ENCODE measurements at regions not wholly inside any gene's neighbourhood (a gene's known extent, or its start where the extent isn't known, plus 50 kb on each side); places are given as distances from the start of the nearest gene placed in this dataset.

GRCh38 chr11:91446267-91446666, 778.4 kb upstream of the FAT3 start:
- H3K4me1 Mint-ChIP-seq (ENCODE audit: low read depth) = no peaks in the 10 kb centered on the region
- no peak overlapping the region for H3K4me3 Mint-ChIP-seq (ENCODE audit: low read depth)
- DNase-seq (ENCODE audit: low spot score) = no peak
- peaks cover 16% of the 10 kb centered on the region for H3K9me3 Mint-ChIP-seq
- H3K27ac Mint-ChIP-seq = no peak overlapping the region
- no peaks in the 10 kb centered on the region for H3K36me3 Mint-ChIP-seq (ENCODE audit: low read depth)
- no peaks in the 10 kb centered on the region for H3K27me3 Mint-ChIP-seq (ENCODE audit: low read depth)
- intact Hi-C loops (cut with micrococcal nuclease) = no loop called here

- no peak overlapping the region for H3K27ac Mint-ChIP-seq
- no peak for DNase-seq (ENCODE audit: low spot score)
- H3K4me1 Mint-ChIP-seq (ENCODE audit: low read depth) = no peaks in the 10 kb centered on the region
- no peaks in the 10 kb centered on the region for H3K36me3 Mint-ChIP-seq (ENCODE audit: low read depth)
- intact Hi-C loops (cut with micrococcal nuclease) = no loop called here
- no peak overlapping the region for H3K4me3 Mint-ChIP-seq (ENCODE audit: low read depth)
- H3K9me3 Mint-ChIP-seq = peaks cover 36% of the 10 kb centered on the region
- H3K27me3 Mint-ChIP-seq (ENCODE audit: low read depth) = no peaks in the 10 kb centered on the region
These were observed 788.8 kb upstream of the FAT3 start for GRCh38 chr11:91435694-91436395.

DNA sequence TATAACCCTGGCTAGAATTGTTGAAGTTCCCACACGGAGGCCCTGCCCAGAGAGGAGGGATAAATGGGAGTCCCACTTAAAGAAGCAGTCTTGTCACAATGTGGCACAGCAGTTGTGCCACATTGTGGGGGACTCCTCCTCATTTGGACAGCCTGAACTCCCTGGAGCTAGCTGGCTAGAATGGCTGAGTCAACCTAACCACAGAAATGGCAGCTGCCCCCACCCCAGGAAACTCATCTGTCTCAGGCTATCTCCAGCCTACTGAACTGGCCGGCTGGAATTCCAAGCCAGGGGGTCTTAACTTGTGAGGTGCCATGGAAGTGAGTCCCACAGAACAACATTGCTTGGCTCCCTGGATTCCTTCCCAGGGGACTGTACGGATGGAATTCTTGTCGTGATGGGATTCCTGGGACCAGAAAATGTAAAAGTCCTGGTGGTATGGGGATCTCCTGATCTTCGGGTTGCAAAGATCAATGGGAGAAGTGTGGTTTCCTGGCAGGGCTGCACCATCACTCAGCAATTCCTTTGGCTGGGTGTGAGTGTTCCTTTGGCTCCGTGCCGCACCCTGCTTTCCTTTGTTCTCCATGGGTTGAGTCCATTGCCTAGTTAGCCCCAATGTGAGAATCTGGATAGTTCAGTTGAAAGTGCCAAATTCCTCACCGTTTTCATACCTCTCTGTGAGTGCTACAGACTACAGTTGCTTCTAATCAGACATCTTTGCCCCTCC, 791.2 kb upstream of the FAT3 start:
- no peak overlapping the region for H3K27ac Mint-ChIP-seq
- H3K9me3 Mint-ChIP-seq = peaks cover 29% of the 10 kb centered on the region
- no peak overlapping the region for H3K4me3 Mint-ChIP-seq (ENCODE audit: low read depth)
- no peaks in the 10 kb centered on the region for H3K36me3 Mint-ChIP-seq (ENCODE audit: low read depth)
- no peaks in the 10 kb centered on the region for H3K27me3 Mint-ChIP-seq (ENCODE audit: low read depth)
- intact Hi-C loops (cut with micrococcal nuclease) = no loop called here
- DNase-seq (ENCODE audit: low spot score) = no peak
- H3K4me1 Mint-ChIP-seq (ENCODE audit: low read depth) = no peaks in the 10 kb centered on the region

- no peaks in the 10 kb centered on the region for H3K36me3 Mint-ChIP-seq (ENCODE audit: low read depth)
- peaks cover 24% of the 10 kb centered on the region for H3K9me3 Mint-ChIP-seq
- intact Hi-C loops (cut with micrococcal nuclease) = no loop called here
- no peak overlapping the region for H3K27ac Mint-ChIP-seq
- H3K4me1 Mint-ChIP-seq (ENCODE audit: low read depth) = no peaks in the 10 kb centered on the region
- DNase-seq (ENCODE audit: low spot score) = no peak
- no peaks in the 10 kb centered on the region for H3K27me3 Mint-ChIP-seq (ENCODE audit: low read depth)
- H3K4me3 Mint-ChIP-seq (ENCODE audit: low read depth) = no peak overlapping the region
These were observed 803.0 kb upstream of the FAT3 start for GRCh38 chr11:91421641-91422040.

- no peak for DNase-seq (ENCODE audit: low spot score)
- Mint-ChIP-seq H3K27me3 (ENCODE audit: low read depth) (no peaks in the 10 kb centered on the region), H3K27ac (no peak overlapping the region), H3K36me3 (ENCODE audit: low read depth) (no peaks in the 10 kb centered on the region), H3K4me3 (ENCODE audit: low read depth) (no peak overlapping the region), H3K9me3 (peaks cover 11% of the 10 kb centered on the region), H3K4me1 (ENCODE audit: low read depth) (no peaks in the 10 kb centered on the region)
- intact Hi-C loops (cut with micrococcal nuclease) = no loop called here
These were observed 816.8 kb upstream of the FAT3 start for GRCh38 chr11:91407842-91408241.

GRCh38 chr11:91406009-91406408, 818.6 kb upstream of the FAT3 start:
- Mint-ChIP-seq H3K27me3 (ENCODE audit: low read depth) (no peaks in the 10 kb centered on the region), H3K9me3 (peaks cover 11% of the 10 kb centered on the region), H3K27ac (no peak overlapping the region), H3K4me3 (ENCODE audit: low read depth) (no peak overlapping the region), H3K4me1 (ENCODE audit: low read depth) (no peaks in the 10 kb centered on the region), H3K36me3 (ENCODE audit: low read depth) (no peaks in the 10 kb centered on the region)
- intact Hi-C loops (cut with micrococcal nuclease) = no loop called here
- no peak for DNase-seq (ENCODE audit: low spot score)

- Mint-ChIP-seq H3K36me3 (ENCODE audit: low read depth) (no peaks in the 10 kb centered on the region), H3K27me3 (ENCODE audit: low read depth) (no peaks in the 10 kb centered on the region), H3K27ac (no peak overlapping the region), H3K4me1 (ENCODE audit: low read depth) (no peaks in the 10 kb centered on the region), H3K4me3 (ENCODE audit: low read depth) (no peak overlapping the region), H3K9me3 (peaks cover 15% of the 10 kb centered on the region)
- intact Hi-C loops (cut with micrococcal nuclease) = no loop called here
- DNase-seq (ENCODE audit: low spot score) = no peak
These were observed 820.3 kb upstream of the FAT3 start for GRCh38 chr11:91404344-91404743.

DNA sequence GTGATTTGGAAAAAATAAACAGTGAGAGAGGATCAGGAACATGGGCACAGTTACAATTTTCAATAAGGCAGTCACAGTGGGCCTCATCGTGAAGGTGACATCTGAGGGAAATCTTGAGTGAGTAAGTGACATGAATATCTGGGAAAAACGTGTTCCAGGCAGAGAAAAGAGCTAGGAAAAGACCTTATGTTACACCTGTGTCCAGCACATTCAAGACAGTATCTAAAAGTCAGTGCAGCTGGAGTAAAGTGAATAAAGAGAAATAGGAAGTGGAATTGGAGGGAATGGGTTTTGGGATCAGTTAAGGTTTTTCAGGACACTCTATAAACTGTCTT, 827.5 kb upstream of the FAT3 start:
- no peak for DNase-seq (ENCODE audit: low spot score)
- H3K27ac Mint-ChIP-seq = no peak overlapping the region
- H3K9me3 Mint-ChIP-seq = peaks cover 27% of the 10 kb centered on the region
- H3K27me3 Mint-ChIP-seq (ENCODE audit: low read depth) = no peaks in the 10 kb centered on the region
- H3K36me3 Mint-ChIP-seq (ENCODE audit: low read depth) = no peaks in the 10 kb centered on the region
- intact Hi-C loops (cut with micrococcal nuclease) = no loop called here
- H3K4me3 Mint-ChIP-seq (ENCODE audit: low read depth) = no peak overlapping the region
- H3K4me1 Mint-ChIP-seq (ENCODE audit: low read depth) = no peaks in the 10 kb centered on the region

DNA sequence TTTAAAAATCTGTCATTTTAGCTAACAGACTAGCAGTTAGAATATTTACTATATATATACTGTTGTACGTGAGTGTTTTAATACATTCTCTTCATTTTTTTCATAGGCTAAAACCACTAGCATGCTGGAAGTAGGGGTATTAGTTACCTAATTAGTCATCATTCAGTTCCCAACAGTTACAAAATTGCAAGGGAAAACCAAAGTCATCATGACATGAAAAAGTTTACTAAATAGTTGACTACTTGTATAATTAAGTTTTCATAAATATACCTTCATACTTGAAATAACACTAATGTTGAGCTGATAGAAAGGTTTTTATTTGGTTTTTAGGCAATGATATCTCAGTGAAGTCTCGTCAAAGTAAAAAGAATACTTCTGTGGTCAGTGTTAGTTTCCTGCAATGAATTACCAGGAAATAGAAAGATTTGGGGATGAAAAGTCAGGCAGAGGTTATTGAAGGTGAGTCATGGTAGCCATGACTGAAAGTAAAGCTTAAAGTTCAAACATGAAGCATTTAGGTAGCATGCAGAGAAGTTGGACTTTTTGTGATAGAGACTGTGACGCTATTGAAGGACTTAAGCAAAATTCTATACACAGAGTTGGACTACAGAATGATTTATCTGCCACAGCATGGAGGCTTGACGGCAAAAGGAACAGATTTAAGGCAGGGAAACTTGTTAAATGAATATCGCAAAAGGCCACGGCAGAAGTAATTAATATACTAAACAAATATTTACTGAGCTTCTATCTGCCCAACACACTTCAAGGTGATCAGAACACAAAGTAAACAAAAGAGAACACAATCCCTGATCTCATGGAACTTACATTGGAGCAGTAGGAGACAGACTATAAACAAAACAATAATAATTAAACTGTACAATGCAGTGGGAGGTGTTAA, 828.1 kb upstream of the FAT3 start:
- intact Hi-C loops (cut with micrococcal nuclease) = no loop called here
- H3K36me3 Mint-ChIP-seq (ENCODE audit: low read depth) = no peaks in the 10 kb centered on the region
- no peaks in the 10 kb centered on the region for H3K4me1 Mint-ChIP-seq (ENCODE audit: low read depth)
- H3K4me3 Mint-ChIP-seq (ENCODE audit: low read depth) = no peak overlapping the region
- peaks cover 33% of the 10 kb centered on the region for H3K9me3 Mint-ChIP-seq
- H3K27me3 Mint-ChIP-seq (ENCODE audit: low read depth) = no peaks in the 10 kb centered on the region
- H3K27ac Mint-ChIP-seq = peak overlapping the region; percentile 10
- no peak for DNase-seq (ENCODE audit: low spot score)

GRCh38 chr11:91394727-91395414, 829.7 kb upstream of the FAT3 start:
- H3K36me3 Mint-ChIP-seq (ENCODE audit: low read depth) = no peaks in the 10 kb centered on the region
- intact Hi-C loops (cut with micrococcal nuclease) = no loop called here
- H3K27me3 Mint-ChIP-seq (ENCODE audit: low read depth) = no peaks in the 10 kb centered on the region
- no peak for DNase-seq (ENCODE audit: low spot score)
- no peak overlapping the region for H3K27ac Mint-ChIP-seq
- H3K9me3 Mint-ChIP-seq = peaks cover 40% of the 10 kb centered on the region
- no peaks in the 10 kb centered on the region for H3K4me1 Mint-ChIP-seq (ENCODE audit: low read depth)
- H3K4me3 Mint-ChIP-seq (ENCODE audit: low read depth) = no peak overlapping the region

GRCh38 chr11:91394073-91394726, 830.4 kb upstream of the FAT3 start:
- Mint-ChIP-seq H3K36me3 (ENCODE audit: low read depth) (no peaks in the 10 kb centered on the region), H3K27me3 (ENCODE audit: low read depth) (no peaks in the 10 kb centered on the region), H3K4me1 (ENCODE audit: low read depth) (no peaks in the 10 kb centered on the region), H3K9me3 (peaks cover 37% of the 10 kb centered on the region), H3K27ac (no peak overlapping the region), H3K4me3 (ENCODE audit: low read depth) (no peak overlapping the region)
- intact Hi-C loops (cut with micrococcal nuclease) = no loop called here
- DNase-seq (ENCODE audit: low spot score) = no peak

DNA sequence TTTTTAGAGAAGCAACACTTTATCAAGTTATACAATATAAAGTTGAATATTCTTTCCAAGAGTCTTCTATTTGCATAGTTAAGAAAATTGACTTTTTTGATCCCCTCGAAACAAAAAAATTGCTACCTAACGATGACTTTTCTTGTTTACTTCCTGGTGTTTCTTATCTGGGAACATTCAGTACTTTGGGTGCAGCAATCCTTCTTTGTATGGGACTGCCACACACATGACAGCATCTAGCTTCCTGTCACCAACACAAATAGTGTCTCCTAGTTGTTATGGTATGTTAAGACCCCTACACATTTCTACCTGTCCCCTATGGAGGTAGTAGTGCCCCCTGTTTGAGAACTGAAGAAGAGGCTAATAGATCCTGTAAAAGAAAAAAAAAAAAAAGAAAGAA, 841.7 kb upstream of the FAT3 start:
- Mint-ChIP-seq H3K9me3 (peaks cover 30% of the 10 kb centered on the region), H3K4me3 (ENCODE audit: low read depth) (no peak overlapping the region), H3K4me1 (ENCODE audit: low read depth) (no peaks in the 10 kb centered on the region), H3K27me3 (ENCODE audit: low read depth) (no peaks in the 10 kb centered on the region), H3K36me3 (ENCODE audit: low read depth) (no peaks in the 10 kb centered on the region), H3K27ac (no peak overlapping the region)
- no peak for DNase-seq (ENCODE audit: low spot score)
- intact Hi-C loops (cut with micrococcal nuclease) = no loop called here
